GM21515 (cell line): ENCODE measurements at regions not wholly inside any gene's neighbourhood (a gene's known extent, or its start where the extent isn't known, plus 50 kb on each side); places are given as distances from the start of the nearest gene placed in this dataset.
"Not testable (repeated sequence)": the region's sequence is repeated elsewhere in the genome, so short reads cannot be mapped to it uniquely, and the experiment has no call there.

Source experiments
- ATAC-seq: cut with Tn5 transposase; IDR thresholded peaks from one replicate; pipeline ENCODE4 v1.9.1; 2021; ENCODE audit not compliant: unreplicated experiment

DNA sequence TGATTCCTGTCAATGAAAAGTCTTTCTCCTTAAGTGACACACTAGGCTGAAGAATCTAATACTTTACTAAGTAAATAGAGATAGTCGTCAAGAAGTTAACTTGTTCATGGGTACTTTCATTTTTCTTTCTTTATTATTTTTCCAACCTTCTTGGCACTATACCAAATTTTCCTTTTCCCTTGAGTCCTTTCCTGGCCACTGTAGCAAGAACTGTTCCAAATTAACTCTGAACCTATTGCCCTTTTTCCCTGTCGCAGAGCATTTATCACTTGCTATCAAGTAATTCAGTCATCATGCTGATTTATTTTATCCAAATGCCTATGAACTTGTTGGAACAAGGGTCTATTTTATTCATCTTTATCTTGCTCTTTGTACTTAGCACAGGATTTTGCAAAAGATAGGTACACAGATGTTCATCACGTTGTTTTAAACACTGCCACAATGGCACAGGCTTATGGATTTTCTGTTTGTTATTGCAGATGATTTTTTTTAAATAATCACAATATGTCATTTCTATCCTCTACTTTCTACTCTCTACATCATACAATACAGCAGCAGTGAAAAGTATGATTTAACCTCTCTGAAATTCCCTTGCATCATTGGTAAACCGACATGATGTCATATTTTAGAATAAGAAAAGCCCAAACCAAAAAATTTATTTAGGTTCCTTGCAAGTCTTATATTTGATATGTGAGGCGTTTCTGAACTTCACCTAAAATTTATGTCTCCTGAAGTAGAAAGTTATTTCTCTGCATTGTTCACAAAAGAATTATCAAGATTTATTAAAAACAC lies 2352.3 kb downstream of the PCDH7 start:
- no peak for ATAC-seq

DNA sequence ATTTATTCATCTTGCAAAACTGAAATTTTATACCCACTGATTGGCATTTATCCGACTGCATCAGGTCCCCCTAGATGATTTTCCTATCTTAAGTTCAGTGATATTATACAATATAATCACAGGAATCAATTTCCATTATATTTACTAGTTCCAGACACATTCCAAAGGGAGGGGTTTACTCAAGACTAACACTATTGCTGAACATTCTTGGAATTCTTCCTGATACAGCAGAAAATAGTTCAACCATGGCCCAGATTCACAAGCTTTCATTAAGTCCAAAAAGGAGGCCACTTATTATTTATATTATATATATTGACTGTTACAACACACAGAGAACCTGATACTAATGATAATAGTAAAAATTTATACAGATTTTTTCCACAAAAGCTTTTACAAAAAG lies 2353.6 kb downstream of the PCDH7 start:
- ATAC-seq, result no peak

DNA sequence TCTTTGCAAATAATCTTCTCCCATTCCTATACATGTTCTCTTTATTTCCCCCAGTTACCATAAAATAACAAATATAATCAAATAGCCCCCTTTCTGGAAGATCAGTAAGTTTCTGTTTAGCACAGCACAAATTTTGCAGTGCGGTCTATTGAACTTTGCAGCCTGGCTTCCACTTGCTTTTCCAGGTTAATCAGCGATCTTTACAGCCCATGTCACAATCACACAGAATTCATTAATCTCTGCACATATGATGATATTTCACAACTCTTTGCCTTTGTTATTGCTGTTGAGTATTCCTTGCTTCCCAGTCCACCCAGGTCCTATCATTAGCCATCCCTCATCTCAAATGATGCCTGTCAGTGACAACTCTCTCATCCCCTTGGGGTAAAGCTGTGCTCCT lies 2358.0 kb downstream of the PCDH7 start:
- no peak for ATAC-seq

DNA sequence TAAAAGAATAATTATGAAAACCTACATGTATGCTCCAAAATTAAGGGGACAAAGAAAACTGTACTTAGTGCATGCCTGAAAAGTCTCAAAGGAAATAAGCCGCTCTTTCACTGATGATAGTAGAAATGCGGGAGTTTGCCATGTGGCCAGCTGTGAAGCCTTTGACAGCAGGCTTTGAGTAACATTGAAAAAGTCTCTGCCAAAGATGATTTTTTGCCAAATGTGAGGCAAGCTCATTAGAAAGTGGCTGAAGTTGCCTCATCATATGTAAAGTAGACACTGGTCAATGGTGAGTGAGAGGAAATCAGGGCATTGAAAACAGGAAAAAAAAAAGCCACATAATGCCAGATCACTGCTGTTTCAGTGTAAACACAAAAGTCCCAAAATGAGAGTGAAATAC lies 2360.1 kb downstream of the PCDH7 start:
- no peak for ATAC-seq

DNA sequence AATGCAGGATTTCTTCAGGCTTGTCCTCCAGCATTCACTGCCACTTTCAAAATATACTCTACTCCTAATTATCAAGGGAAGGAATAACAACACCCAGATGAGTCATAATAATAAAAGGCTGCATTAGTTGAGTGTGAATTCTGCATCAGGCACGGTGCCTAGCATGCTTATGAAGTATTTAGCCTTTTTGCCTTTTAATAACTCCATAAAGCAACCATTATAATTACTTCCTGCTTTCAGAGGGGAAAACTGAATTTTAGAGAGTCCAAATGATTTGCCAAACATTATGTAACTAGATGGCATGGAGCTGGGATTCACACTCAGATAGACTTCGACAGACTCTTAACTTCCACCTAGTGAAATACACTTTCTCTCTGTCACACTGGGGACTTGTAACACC lies 2365.5 kb downstream of the PCDH7 start:
- no peak for ATAC-seq

DNA sequence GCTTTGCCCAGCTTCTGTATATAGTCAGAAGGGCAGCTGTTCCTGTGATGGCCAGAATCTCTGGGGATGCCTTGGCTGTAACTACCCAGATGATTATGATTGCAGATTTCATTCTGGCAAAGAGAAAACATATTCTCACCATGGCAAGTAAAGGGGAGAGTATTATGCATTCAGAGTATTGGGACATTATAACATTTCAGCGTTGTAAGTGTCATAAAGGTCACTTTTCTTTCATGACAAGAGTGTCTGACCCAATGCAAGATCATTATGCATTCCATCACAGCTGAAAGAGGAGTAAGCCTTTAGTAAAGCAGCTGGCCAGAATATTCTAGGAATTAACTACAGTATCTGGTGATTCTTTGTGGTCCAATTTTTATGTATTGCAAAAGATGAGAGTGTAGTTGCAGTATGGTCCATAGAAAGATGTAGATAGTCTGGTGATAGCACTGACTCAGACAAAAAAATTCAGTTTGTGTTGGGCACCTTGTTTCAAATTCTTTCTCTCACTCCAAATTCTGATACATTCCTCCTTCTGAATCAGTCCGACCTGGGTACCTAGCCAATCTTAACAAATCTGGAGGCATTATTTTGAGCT lies 2366.3 kb downstream of the PCDH7 start:
- no peak for ATAC-seq

DNA sequence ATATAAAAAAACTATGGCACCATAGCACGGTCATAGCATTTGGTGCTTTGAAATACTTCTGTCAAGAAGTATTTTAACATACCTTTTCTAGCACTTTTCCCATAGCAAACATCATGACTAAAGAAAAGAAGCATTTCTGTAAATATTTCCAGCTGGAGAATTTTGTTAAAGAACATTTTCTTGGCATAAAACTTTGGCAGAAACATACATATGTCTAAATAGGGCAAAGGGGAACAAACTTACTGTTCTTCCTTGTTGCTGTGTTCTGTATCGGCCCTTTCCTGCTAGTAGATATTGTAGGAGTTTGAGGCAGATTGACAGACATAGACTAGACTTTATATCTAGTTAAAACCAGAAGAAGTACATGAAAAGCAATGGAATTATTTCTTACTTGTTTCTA lies 2368.5 kb downstream of the PCDH7 start:
- ATAC-seq, result no peak

DNA sequence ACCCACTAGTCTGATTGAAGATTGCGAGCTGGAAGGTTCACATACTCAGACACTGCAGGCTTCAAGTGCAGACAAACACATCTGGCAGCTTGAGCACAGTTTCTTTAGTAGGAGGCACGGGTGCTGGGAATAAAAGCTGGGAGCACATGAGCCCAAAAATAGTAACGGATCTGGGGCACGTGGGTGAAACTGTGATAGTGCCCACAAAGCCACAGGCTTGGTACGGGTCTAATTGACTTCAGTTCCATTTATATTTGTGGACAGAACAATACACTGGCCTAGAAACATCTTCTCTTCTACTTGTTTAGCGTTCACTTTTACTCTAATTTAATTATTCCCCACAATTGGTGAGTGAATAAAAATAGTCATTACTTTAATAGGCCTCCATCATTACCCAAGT lies 2370.7 kb downstream of the PCDH7 start:
- no peak for ATAC-seq

DNA sequence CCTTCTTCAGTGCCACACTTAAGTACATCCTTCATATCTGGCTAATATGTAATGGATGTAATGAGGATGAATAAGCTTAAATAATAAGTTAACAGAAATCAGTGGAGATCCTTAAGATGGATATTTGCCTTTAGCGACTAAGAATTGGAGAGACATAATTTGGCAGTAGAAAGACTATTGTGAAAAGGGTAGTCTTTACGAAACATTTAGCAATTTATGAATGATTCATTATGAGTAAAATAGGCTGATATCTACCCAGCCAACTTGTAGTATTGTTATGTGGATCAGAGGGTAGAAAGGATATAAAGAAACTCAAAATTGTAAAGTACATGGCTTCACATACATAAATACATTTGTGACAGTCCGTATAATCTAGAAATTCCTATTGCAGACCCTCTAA lies 2371.8 kb downstream of the PCDH7 start:
- no peak for ATAC-seq

DNA sequence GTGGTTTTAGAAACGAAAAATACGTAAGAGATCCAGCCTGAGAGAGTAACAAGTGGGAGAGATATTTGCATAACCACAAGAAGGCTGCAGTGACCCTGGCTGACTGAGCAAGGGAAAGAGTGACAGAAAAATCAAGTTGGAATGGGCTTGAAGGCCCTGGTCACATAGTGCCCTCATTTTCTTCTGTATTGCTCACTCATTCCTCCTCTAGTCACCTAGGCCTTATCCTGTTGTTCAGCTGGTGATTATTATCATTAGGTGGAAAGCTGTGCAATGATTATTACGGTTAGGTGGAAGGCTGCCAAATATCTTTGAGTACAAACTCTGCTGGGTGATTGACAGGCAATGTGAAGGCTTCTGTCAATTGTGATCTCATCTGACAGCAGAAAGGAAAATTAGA lies 2384.1 kb downstream of the PCDH7 start:
- ATAC-seq, result no peak

DNA sequence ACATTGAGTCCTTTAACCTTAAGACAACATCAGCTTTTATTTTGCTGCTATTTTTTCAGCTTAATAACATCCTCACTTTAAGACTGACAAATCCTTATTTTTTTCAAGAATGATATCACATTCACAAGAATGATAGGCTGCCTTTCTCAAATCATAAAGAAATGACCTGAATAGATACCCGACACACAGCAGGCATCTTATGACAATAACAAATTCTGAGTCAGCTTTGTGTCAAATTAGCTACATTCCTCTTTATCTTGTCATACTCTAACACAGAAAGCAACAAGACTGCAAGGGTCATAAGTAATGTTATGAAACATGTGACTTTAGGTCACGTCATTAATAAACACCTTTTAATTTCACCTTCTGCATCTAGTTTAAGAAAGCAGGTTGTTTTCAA lies 2387.6 kb downstream of the PCDH7 start:
- no peak for ATAC-seq

DNA sequence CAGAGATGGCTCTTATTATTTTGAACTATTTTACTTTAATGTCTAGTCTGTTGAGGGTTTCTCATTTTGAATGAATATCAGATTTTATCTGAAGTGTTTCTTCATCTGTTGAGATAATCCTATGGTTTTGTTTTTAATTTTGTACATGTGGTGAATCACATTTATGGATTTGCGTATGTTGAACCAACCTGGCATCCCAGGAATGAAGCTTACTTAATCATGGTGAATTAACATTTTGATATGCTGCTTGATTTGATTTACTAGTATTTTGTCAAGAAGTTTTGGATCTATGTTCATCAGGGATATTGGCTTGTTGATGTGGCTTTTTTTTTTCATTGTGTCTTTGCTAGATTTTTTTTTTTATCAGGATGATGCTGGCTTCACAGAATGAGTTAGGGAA lies 2390.9 kb downstream of the PCDH7 start:
- no peak for ATAC-seq

DNA sequence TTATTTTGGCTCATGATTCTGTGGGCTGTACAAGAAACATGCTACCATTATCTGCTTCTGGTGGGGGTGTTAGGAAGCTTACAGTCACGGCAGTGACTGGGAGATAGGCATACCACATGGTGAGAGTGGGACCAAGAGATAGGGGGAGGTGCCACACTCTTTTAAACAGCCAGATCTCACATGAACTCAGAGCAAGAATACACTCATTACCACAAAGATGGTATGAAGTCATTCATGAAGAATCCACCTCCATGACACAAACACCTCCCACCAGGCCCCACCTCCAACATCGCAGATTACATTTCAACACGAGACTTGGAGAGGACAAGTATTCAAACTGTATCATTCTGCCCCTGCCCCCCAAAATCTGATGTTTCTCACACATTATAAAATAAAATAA lies 2396.7 kb downstream of the PCDH7 start:
- no peak for ATAC-seq

DNA sequence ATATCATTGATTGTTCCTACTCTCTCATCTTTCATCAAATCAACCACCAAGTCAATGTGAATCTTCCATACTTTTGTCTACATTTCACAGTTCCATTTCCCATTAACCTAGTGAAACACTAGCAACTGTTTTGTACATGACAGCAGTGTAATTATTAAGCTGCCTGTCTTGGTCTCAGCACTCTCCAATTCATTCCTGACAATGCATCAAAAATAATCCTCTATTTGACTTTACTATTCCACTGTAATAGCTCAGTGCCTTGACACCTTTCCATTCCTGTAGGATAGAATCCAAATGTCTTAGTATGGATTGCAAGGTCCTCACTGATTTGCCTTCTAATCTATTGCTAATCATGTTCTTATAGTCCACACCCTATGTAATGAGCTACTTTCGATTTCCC lies 2405.8 kb downstream of the PCDH7 start:
- no peak for ATAC-seq

DNA sequence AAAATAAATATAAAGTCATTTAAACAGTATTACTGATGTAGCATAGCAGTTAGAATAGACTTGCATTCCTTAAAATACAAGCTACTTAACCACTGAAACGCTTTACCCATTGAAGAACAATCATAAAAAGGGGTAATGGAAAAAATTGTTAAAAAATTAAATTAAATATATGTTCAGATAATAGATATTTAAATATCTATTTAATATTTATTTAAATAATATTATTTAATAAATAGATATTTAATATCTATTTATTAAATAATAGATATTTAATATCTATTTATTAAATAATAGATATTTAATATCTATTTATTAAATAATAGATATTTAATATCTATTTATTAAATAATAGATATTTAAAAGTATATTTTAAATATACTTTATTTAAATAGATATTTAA lies 2410.5 kb downstream of the PCDH7 start:
- not testable (repeated sequence) for ATAC-seq

DNA sequence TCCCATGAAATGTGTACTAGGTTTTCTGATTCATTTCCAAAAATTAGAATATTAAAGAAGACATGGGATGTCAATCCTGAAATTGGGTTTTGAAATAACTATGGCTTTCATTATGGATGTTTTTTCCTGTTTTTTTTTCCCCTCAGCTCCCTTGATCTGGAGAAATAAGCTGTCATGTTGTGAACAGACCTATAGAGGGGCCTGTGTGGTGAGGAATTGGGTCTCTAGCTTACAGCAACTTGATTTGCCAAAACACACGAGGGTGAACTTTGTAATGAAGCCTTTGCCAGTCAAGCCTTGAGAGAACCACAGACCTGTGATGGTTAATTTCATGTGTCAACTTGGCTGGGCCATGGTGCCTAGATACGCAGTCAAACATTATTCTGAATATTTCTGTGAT lies 2413.6 kb downstream of the PCDH7 start:
- no peak for ATAC-seq

DNA sequence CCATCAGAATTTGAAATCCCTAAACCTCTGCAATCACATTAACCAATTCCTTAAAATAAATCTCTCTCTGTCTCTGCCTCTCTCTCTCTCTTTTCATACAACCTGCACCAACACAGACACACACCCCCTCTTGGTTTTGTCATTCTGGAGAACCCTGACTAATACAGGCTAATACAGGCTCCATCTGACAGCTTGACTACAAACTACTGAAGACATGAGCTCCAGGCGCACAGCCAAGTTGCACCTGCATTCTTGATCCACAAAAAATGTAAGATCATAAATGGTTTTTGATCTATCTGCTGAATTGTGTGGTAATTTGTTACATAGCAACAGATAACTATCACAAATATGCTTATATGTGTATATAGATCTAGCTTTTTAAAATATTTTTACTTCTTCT lies 2414.2 kb downstream of the PCDH7 start:
- ATAC-seq, result no peak

DNA sequence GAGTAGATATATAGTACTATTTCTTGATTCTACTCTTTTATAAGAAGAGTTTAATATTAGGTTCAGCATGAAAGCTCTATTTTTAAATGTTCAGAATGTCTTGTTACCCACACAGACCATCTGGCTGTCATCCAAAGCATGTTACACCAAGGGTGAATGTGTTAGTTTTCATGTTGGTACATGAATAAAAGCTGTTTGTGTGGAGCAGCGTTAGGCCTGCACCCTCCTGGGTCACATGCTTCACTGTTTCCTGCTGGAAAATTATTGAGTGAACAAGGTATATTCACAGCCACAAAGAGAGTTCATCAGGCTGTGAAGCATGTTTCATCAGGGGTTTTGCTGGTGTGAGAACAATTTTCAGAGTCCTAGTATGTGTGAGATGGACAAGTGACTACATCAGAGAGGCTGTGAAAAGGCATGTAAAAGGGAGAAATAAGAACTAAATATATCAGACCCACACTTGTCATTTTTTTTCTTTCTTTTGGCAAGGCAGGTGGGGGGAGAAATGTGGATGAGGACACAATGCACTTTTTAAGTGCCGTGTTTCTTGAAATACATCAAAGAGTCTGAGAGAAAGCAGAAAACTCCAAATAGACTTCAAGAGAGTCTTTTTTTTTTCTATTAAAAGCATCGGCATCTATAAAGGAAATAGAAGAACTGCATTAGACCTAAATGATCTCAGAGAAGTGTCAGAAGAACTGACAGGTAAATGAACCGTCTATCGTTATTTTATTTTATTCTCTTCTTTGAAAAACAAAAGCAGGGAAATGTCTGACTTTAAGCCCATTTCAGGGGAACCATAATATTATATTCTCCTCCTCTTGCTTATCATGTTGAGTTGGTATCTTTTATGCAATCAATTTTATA lies 2429.7 kb downstream of the PCDH7 start:
- no peak for ATAC-seq

DNA sequence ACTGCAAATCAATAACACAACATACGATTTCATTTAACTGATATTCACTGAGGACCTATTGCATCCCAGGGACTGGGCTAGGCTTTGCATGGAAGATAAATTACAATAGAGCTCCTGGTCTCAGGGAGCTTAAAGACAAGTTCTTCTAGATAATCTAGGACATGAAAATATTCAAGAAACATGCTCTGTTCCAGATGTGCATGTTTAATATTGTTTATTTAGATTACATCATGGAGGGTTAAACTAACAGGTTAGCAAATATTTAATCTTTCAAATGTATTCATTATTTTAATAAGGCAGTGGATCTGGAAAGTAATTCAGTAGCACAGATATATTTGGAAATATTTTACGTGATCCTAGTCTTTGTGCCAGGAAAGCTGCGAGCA lies 2430.3 kb downstream of the PCDH7 start:
- no peak for ATAC-seq

DNA sequence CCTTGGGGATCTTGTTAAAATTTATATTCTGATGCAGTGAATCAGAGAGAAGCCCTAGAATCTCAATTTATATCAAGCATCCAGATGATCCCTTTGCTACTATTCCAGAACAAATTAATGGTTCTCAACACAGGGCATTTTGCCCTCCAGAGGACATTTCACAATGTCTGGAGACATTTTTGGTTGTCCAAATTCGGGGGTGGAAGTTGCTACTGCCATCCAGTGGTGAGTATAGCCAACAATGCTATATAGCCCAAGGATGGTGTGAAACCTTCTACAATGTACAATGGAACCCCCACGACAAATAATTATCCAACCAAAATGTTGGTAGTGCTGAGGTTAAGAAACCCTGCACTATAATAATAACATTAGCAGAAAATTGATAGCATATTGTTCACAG lies 2440.0 kb downstream of the PCDH7 start:
- no peak for ATAC-seq

DNA sequence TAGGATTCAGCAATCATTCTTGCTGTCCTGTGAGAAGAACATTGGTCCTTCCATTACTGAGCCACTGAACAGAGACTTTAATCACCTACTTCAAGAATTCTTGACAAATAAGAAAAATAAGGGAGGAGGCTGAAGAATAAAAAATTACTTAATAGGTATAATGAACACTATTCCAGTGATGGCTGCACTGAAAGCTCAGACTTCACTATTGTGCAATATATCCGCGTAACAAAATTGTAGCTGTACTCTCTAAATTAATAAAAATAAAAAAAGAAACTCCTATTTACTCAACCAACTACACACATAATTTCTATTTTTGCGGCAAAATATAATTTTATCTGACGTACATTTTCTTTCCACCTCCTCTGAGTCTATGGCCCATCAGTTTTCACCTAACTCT lies 2441.0 kb downstream of the PCDH7 start:
- no peak for ATAC-seq

DNA sequence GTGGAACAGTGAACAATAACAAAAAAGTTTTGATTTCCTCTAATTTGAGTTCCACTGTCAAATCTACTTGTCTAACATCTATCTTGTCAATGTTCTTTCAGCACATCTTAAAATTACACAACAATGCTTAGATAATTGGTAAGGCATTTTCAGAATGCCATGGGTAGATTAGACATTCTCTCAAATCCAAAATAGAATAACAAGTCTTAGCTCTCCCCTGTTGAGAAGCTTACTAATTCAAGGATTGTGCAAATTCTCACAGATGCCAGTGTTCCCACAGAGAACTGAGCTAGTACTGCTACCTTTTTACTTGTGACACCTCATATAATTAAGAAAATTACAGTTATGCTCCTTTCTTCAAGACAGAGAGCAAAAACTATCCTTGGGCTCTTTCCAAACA lies 2442.0 kb downstream of the PCDH7 start:
- ATAC-seq, result no peak
